A673 (cell line): ENCODE measurements at regions not wholly inside any gene's neighbourhood (a gene's known extent, or its start where the extent isn't known, plus 50 kb on each side); places are given as distances from the start of the nearest gene placed in this dataset.

Experiments used
- BruUV-seq: library from RNA; stranded (reverse); fragments of 400-500 nt; replicated peaks from 2 replicates; lab custom pipeline; 2021; lab: Mats Ljungman, UMichigan
- CTCF ChIA-PET: fragments of 300-600 bp; sonication (Branson Sonifier 250); formaldehyde crosslinking; loops from one replicate; lab custom pipeline; 2022; ENCODE audit warnings: antibody characterized with exemption; lab: Charles Lee
- POLR2A ChIA-PET: fragments of 300-600 bp; sonication (Branson Sonifier 250); formaldehyde crosslinking; loops from one replicate; lab custom pipeline; 2022; ENCODE audit warnings: antibody characterized with exemption; ENCODE audit not compliant: low non-redundant PET; lab: Charles Lee
- DNase-seq: peaks from one replicate; pipeline ENCODE4 v3.0.0-alpha.2; 2015; ENCODE audit warnings: low spot score
- H3K27ac ChIP-seq: fragments of 200-600 bp; sonication (generic); 2 replicates; pipeline ENCODE4 v1.5.1; 2016; ENCODE audit warnings: mixed run types, low read depth, mild to moderate bottlenecking, mixed read lengths, antibody characterized with exemption, low read length; ENCODE audit not compliant: poor library complexity, severe bottlenecking
- H3K27me3 ChIP-seq: fragments of 200-600 bp; sonication (generic); replicated peaks from 2 replicates; pipeline ENCODE4 v1.6.1; 2017; ENCODE audit warnings: mixed run types, low read depth, mild to moderate bottlenecking, mixed read lengths, antibody characterized with exemption, low read length; ENCODE audit not compliant: insufficient read depth, poor library complexity
- H3K36me3 ChIP-seq: fragments of 200-600 bp; sonication (generic); 2 replicates; pipeline ENCODE4 v1.6.1; 2016; ENCODE audit warnings: mixed run types, mild to moderate bottlenecking, mixed read lengths, antibody characterized with exemption, low read length; ENCODE audit not compliant: insufficient read depth, poor library complexity, severe bottlenecking
- H3K4me1 ChIP-seq: fragments of 200-600 bp; sonication (generic); 2 replicates; pipeline ENCODE4 v1.6.1; 2017; ENCODE audit warnings: mixed run types, mild to moderate bottlenecking, mixed read lengths, antibody characterized with exemption, low read length; ENCODE audit not compliant: insufficient read depth, poor library complexity, severe bottlenecking
- H3K4me3 ChIP-seq: fragments of 200-600 bp; sonication (generic); 2 replicates; pipeline ENCODE4 v1.5.1; 2016; ENCODE audit warnings: low read depth, mixed run types, mild to moderate bottlenecking, mixed read lengths, low read length; ENCODE audit not compliant: poor library complexity, severe bottlenecking
- H3K9me3 ChIP-seq: fragments of 200-600 bp; sonication (generic); 2 replicates; pipeline ENCODE4 v1.6.1; 2016; ENCODE audit warnings: mixed run types, low read depth, mild to moderate bottlenecking, mixed read lengths, antibody characterized with exemption, low read length; ENCODE audit not compliant: poor library complexity, severe bottlenecking
- CTCF ChIP-seq: fragments of 300-800, 200-600 bp; sonication (generic); conservative IDR thresholded peaks from 2 replicates; pipeline ENCODE4 v1.5.1; 2017; ENCODE audit warnings: low read depth, mild to moderate bottlenecking, antibody characterized with exemption, low read length, moderate library complexity, mixed read lengths
- EZH2 ChIP-seq: fragments of 200-600 bp; sonication (generic); IDR thresholded peaks from 2 replicates; pipeline ENCODE4 v1.6.1; 2017; ENCODE audit warnings: borderline replicate concordance, low read depth, mild to moderate bottlenecking, mixed read lengths, antibody characterized with exemption, low read length; ENCODE audit not compliant: poor library complexity, severe bottlenecking
- intact Hi-C: fragments of 100-400 bp; cut with micrococcal nuclease; formaldehyde crosslinking; loops from one replicate; pipeline ENCODE4 v1.10.0; 2022; ENCODE audit not compliant: unreplicated experiment

DNA sequence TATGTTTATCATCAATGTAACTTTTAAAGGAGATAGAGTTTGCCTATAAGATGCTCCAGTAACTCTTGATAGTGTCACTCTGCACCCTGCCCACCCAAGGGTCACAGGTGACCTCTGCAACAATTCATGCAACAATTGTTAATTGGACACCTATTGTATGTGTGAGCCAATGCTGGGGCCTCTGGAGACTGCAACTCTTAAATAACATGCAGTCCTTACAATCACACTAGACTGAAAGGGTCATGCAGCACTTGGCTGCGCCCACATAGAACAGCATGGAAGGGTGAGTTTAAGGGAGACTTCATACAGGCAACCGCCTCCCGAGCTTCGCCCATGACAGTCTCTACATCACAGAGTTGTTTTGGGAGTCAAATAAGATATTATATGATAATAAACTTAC, 137.1 kb upstream of the TWIST2 start:
- intact Hi-C loops, result no loop called here
- Histone ChIP-seq H3K9me3 (no peaks in the 10 kb centered on the region), H3K4me3 (no peak overlapping the region), H3K27ac (no peak overlapping the region), H3K36me3 (no peaks in the 10 kb centered on the region), H3K4me1 (no peaks in the 10 kb centered on the region), H3K27me3 (peaks cover 35% of the 10 kb centered on the region)
- POLR2A ChIA-PET, result no interaction called here
- DNase-seq, result no peak
- TF ChIP-seq EZH2 (no peak), CTCF (no peak)
- no TSS peak for BruUV-seq
- CTCF ChIA-PET, result no interaction called here

DNA sequence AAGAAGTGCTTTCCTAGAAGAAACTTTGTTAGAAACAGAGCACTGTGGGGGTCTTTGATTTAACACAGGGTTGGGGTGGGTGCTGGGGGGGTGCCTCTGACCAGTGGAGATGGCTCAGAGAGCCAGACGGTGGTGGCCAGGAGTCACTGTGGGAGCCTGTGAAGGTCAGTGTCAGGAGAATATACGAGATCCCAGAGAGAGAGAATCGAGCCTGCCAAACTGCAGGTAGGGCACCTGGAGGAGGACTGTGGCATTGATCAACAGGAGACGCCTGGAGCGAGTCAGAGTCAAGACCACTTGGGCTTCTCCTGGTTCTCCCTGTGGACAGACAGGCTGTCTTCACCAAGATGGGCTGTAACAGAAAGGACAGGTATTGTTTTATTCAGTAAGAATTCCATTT, 136.5 kb upstream of the TWIST2 start:
- no peak for DNase-seq
- BruUV-seq, result no TSS peak
- H3K4me1 ChIP-seq, result no peaks in the 10 kb centered on the region
- no peaks in the 10 kb centered on the region for H3K36me3 ChIP-seq
- no peak overlapping the region for H3K27ac ChIP-seq
- CTCF ChIA-PET, result no interaction called here
- POLR2A ChIA-PET, result no interaction called here
- no peak overlapping the region for H3K4me3 ChIP-seq
- H3K9me3 ChIP-seq, result no peaks in the 10 kb centered on the region
- TF ChIP-seq CTCF, result no peak
- TF ChIP-seq EZH2, result no peak
- H3K27me3 ChIP-seq, result peaks cover 35% of the 10 kb centered on the region
- intact Hi-C loops, result no loop called here

DNA sequence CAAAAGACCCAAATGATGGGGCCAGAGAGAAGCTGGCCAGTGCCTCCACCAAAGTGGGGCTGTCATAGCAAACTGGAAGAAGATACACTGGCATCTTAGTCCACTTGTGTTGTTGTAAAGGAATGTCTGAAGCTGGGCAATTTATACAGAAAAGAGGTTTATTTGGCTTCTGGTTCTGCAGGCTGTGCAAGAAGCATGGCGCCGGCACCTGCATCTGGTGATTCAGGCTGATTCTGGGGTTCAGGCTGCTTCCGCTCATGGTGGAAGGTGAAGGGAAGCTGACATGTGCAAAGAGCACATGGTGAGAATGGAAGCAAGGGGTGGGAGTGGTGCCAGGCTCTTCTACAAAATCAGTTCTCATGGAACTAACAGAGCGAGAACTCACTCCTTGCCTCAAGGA, 135.9 kb upstream of the TWIST2 start:
- CTCF ChIA-PET, result no interaction called here
- BruUV-seq, result no TSS peak
- H3K27ac ChIP-seq, result no peak overlapping the region
- POLR2A ChIA-PET, result no interaction called here
- H3K9me3 ChIP-seq, result no peaks in the 10 kb centered on the region
- no peak for DNase-seq
- intact Hi-C loops, result no loop called here
- no peaks in the 10 kb centered on the region for H3K36me3 ChIP-seq
- peaks cover 31% of the 10 kb centered on the region for H3K27me3 ChIP-seq
- TF ChIP-seq EZH2 (no peak), CTCF (no peak)
- no peak overlapping the region for H3K4me3 ChIP-seq
- no peaks in the 10 kb centered on the region for H3K4me1 ChIP-seq
